K562 (cell line): ENCODE measurements at regions not wholly inside any gene's neighbourhood (a gene's known extent, or its start where the extent isn't known, plus 50 kb on each side); places are given as distances from the start of the nearest gene placed in this dataset.

ENCODE experiments used
- CC2D1A ChIP-seq: fragments of 450-650 bp; IDR thresholded peaks from 2 replicates; pipeline ENCODE4 v1.6.1; 2017; ENCODE audit warnings: mild to moderate bottlenecking
- ETV5 ChIP-seq: sonication (generic); formaldehyde crosslinking; IDR thresholded peaks from 2 replicates; pipeline ENCODE4 v1.4.0; 2020; ENCODE audit warnings: low read depth, mild to moderate bottlenecking, missing genetic modification reagents
- KLF10 ChIP-seq: fragments of 250-450 bp; sonication (Bioruptor Pico); IDR thresholded peaks from 2 replicates; pipeline ENCODE4 v1.6.1; 2021; ENCODE audit warnings: matching md5 sums
- MAFK ChIP-seq: IDR thresholded peaks from 2 replicates; pipeline ENCODE4 v1.6.1; 2011; ENCODE audit warnings: low read length, improper control_type of control experiment
- MBD2 ChIP-seq: sonication (generic); IDR thresholded peaks from 2 replicates; pipeline ENCODE4 v1.6.1; 2016; ENCODE audit warnings: low read depth, borderline replicate concordance
- MCM2 ChIP-seq: fragments of 450-650 bp; IDR thresholded peaks from 2 replicates; pipeline ENCODE4 v1.6.1; 2017; ENCODE audit warnings: low read depth, mild to moderate bottlenecking
- MED1 ChIP-seq: sonication (generic); formaldehyde crosslinking; IDR thresholded peaks from 2 replicates; pipeline ENCODE4 v1.8.1; 2023; ENCODE audit warnings: missing genetic modification reagents, borderline replicate concordance
- NEUROD1 ChIP-seq: fragments of 150-350 bp; IDR thresholded peaks from 2 replicates; pipeline ENCODE4 v1.6.1; 2014; ENCODE audit warnings: borderline replicate concordance, low read length, low read depth; ENCODE audit not compliant: partially characterized antibody
- NFRKB ChIP-seq: fragments of 450-650 bp; IDR thresholded peaks from 2 replicates; pipeline ENCODE4 v1.6.1; 2016; ENCODE audit warnings: low read depth
- RAD51 ChIP-seq: fragments of 450-650 bp; IDR thresholded peaks from 2 replicates; pipeline ENCODE4 v1.7.1; 2016; ENCODE audit warnings: low read depth, mild to moderate bottlenecking, borderline replicate concordance
- RBM15 ChIP-seq: fragments of 200-400 bp; formaldehyde crosslinking; IDR thresholded peaks from 2 replicates; pipeline ENCODE4 v1.6.1; 2018; ENCODE audit warnings: mild to moderate bottlenecking, low read length, moderate library complexity; ENCODE audit not compliant: insufficient read depth
- RCOR1 ChIP-seq, 2 experiments: IDR thresholded peaks; 2 replicates each; pipeline ENCODE4 v1.6.1; 2012; ENCODE audit warnings: low read depth in 2 of 2, low read length in 2 of 2, borderline replicate concordance in 1 of 2, improper control_type of control experiment in 1 of 2
- SP1 ChIP-seq: sonication (generic); formaldehyde crosslinking; IDR thresholded peaks from 2 replicates; pipeline ENCODE4 v1.8.1; 2022; ENCODE audit warnings: mild to moderate bottlenecking, missing genetic modification reagents
- TBP ChIP-seq: optimal IDR thresholded peaks from 2 replicates; pipeline ENCODE3; 2011; ENCODE audit warnings: low read depth, low read length, improper control_type of control experiment
- TCF7 ChIP-seq: sonication (generic); IDR thresholded peaks from 2 replicates; pipeline ENCODE4 v1.6.1; 2016; ENCODE audit warnings: antibody characterized with exemption, borderline replicate concordance
- ZBTB40 ChIP-seq, 2 experiments: fragments of 450-650 bp in 1 of 2; sonication (generic) in 1 of 2; formaldehyde crosslinking in 1 of 2; IDR thresholded peaks; 2 replicates each; pipeline versions ENCODE4 v1.7.1 to v1.9.0; 2016 to 2022; ENCODE audit warnings: inconsistent platforms in 1 of 2, mild to moderate bottlenecking in 1 of 2, missing genetic modification reagents in 1 of 2
- ZNF184 ChIP-seq: sonication (generic); formaldehyde crosslinking; IDR thresholded peaks from 2 replicates; pipeline ENCODE4 v1.5.0; 2020; ENCODE audit warnings: missing genetic modification reagents
- ZNF212 ChIP-seq: fragments of 450-650 bp; formaldehyde crosslinking; IDR thresholded peaks from 2 replicates; pipeline ENCODE4 v1.4.0; 2020; ENCODE audit warnings: mild to moderate bottlenecking
- ZNF274 ChIP-seq: IDR thresholded peaks from 2 replicates; pipeline ENCODE4 v1.6.1; 2011; ENCODE audit warnings: low read depth, mild to moderate bottlenecking, low read length, moderate library complexity, borderline replicate concordance
- ZNF3 ChIP-seq: fragments of 250-450 bp; sonication (Bioruptor Pico); IDR thresholded peaks from 2 replicates; pipeline ENCODE4 v1.5.0; 2021; ENCODE audit warnings: mild to moderate bottlenecking, moderate library complexity

- TF ChIP-seq ZBTB40 (IDR thresholded peaks at IDR 0.05), result peak; percentile 83
- no peak for TF ChIP-seq ZBTB40 (CRISPR knock-in tag; IDR thresholded peaks at IDR 0.05)
- TF ChIP-seq NEUROD1, result no peak
- no peak for TF ChIP-seq MED1 (CRISPR knock-in tag)
- no peak for TF ChIP-seq MCM2
- TF ChIP-seq SP1 (CRISPR knock-in tag), result no peak; the same call in 1 of the 2 replicates
- 0 out of 2 replicates have a peak, but pooled peaks have one; percentile 21 for TF ChIP-seq KLF10
- peak; percentile 97 for TF ChIP-seq TBP
- TF ChIP-seq RBM15, result no peak
- no peak for TF ChIP-seq RAD51
- no peak for TF ChIP-seq ZNF184 (CRISPR knock-in tag)
- TF ChIP-seq TCF7, result 0 out of 2 replicates have a peak, but pooled peaks have one; percentile 31
- 0 out of 4 replicates have a peak, but pooled peaks of 1 of the 2 experiments have one; percentile 5 for TF ChIP-seq RCOR1 (IDR thresholded peaks at IDR 0.05; ENCODE audit: borderline replicate concordance in 1 of 2, low read depth in 2 of 2, low read length in 2 of 2)
- TF ChIP-seq ZNF3 (CRISPR knock-in tag), result no peak
- TF ChIP-seq ZNF274, result no peak
- TF ChIP-seq MAFK, result peak; percentile 41
- peak; percentile 49; the same call in 1 of the 2 replicates for TF ChIP-seq NFRKB
- TF ChIP-seq CC2D1A, result no peak
- no peak for TF ChIP-seq ETV5
- TF ChIP-seq MBD2, result peak; percentile 57; the same call in 1 of the 2 replicates
- no peak for TF ChIP-seq ZNF212 (CRISPR knock-in tag)
These were observed 251.4 kb downstream of the FAM72C start (continued) for GRCh38 chr1:143720087-143721023.
